ENCODE measurements at regions not wholly inside any gene's neighbourhood (a gene's known extent, or its start where the extent isn't known, plus 50 kb on each side); places are given as distances from the start of the nearest gene placed in this dataset.

GRCh38 chr1:99464738-99465137 is 181.2 kb upstream of the PALMD start (continued):
- no peak for TF ChIP-seq CHD7 (IDR thresholded peaks at IDR 0.05; ENCODE audit: insufficient replicate concordance, low read length)
- TF ChIP-seq JUND (IDR thresholded peaks at IDR 0.05; ENCODE audit: low read length) = no peak
- no peak for TF ChIP-seq CHD1 (IDR thresholded peaks at IDR 0.05; ENCODE audit: low read depth, low read length)
- no peak for TF ChIP-seq RAD21 (IDR thresholded peaks at IDR 0.05 in 1 of 2, conservative IDR thresholded peaks at IDR 0.05 in 1 of 2; ENCODE audit: low read depth in 2 of 2, low read length in 2 of 2)
- no peak for TF ChIP-seq BCL11A (IDR thresholded peaks at IDR 0.05; ENCODE audit: low read depth in 2 of 2, low read length in 2 of 2)
- TF ChIP-seq RNF2 (IDR thresholded peaks at IDR 0.05; ENCODE audit: borderline replicate concordance, low read depth, low read length, missing control alignments, poor library complexity, severe bottlenecking) = no peak
- no peak for TF ChIP-seq BACH1 (IDR thresholded peaks at IDR 0.05; ENCODE audit: low read length)
- no peak for TF ChIP-seq RBBP5 (IDR thresholded peaks at IDR 0.05; ENCODE audit: borderline replicate concordance, low read depth, low read length)
- no peak for TF ChIP-seq GTF2F1 (IDR thresholded peaks at IDR 0.05; ENCODE audit: borderline replicate concordance, low read depth, low read length)
- no peak for TF ChIP-seq GABPA (IDR thresholded peaks at IDR 0.05; ENCODE audit: borderline replicate concordance, insufficient read depth, low read length)
- no peak for TF ChIP-seq TAF7 (optimal IDR thresholded peaks at IDR 0.05; ENCODE audit: borderline replicate concordance, low read depth, low read length)
- no peak for TF ChIP-seq SIRT6 (IDR thresholded peaks at IDR 0.05; ENCODE audit: low read length)
